Neural cell (in vitro differentiated cells): ENCODE measurements at regions not wholly inside any gene's neighbourhood (a gene's known extent, or its start where the extent isn't known, plus 50 kb on each side); places are given as distances from the start of the nearest gene placed in this dataset.

Experiments used
- H2AFZ ChIP-seq: fragments of 200-600, 300-800 bp; sonication (generic), shearing (Covaris generic); 2 replicates; pipeline ENCODE4 v1.6.0; 2014; ENCODE audit warnings: low read depth, mild to moderate bottlenecking, antibody characterized with exemption, low read length, moderate library complexity
- H3F3A ChIP-seq: fragments of 200-600 bp; shearing (Covaris generic); 2 replicates; pipeline ENCODE4 v1.6.1; 2016; ENCODE audit warnings: mild to moderate bottlenecking, moderate library complexity, mixed read lengths, antibody characterized with exemption, low read length; ENCODE audit not compliant: insufficient read depth, poor library complexity, severe bottlenecking
- H3K27ac ChIP-seq: fragments of 200-600, 300-800 bp; sonication (generic), shearing (Covaris generic); 2 replicates; pipeline ENCODE4 v1.5.1; 2014; ENCODE audit warnings: mild to moderate bottlenecking, low read length, moderate library complexity
- H3K27me3 ChIP-seq: fragments of 300-800, 200-600 bp; sonication (generic), shearing (Covaris generic); 2 replicates; pipeline ENCODE4 v1.6.0; 2014; ENCODE audit warnings: mild to moderate bottlenecking, low read depth, low read length, moderate library complexity; ENCODE audit not compliant: insufficient read depth
- H3K36me3 ChIP-seq: fragments of 300-800, 200-600 bp; sonication (generic), shearing (Covaris generic); 2 replicates; pipeline ENCODE4 v1.5.1; 2014; ENCODE audit warnings: mild to moderate bottlenecking, antibody characterized with exemption, low read length, moderate library complexity; ENCODE audit not compliant: insufficient read depth
- H3K4me2 ChIP-seq: fragments of 300-800, 200-600 bp; sonication (generic), shearing (Covaris generic); 2 replicates; pipeline ENCODE4 v1.6.0; 2014; ENCODE audit warnings: mild to moderate bottlenecking, low read length
- H3K4me3 ChIP-seq: fragments of 300-800, 200-600 bp; sonication (generic), shearing (Covaris generic); 2 replicates; pipeline ENCODE4 v1.5.1; 2014; ENCODE audit warnings: mild to moderate bottlenecking, low read length, moderate library complexity
- H3K79me2 ChIP-seq: fragments of 200-600 bp; shearing (Covaris generic); replicated peaks from 2 replicates; pipeline ENCODE4 v1.6.0; 2014; ENCODE audit warnings: mild to moderate bottlenecking, low read length, moderate library complexity; ENCODE audit not compliant: insufficient read depth
- H3K9ac ChIP-seq: fragments of 300-800, 200-600 bp; sonication (generic), shearing (Covaris generic); 2 replicates; pipeline ENCODE4 v1.6.1; 2016; ENCODE audit warnings: mild to moderate bottlenecking, low read length, mixed read lengths
- H3K9me2 ChIP-seq: fragments of 200-600 bp; shearing (Covaris generic); 2 replicates; pipeline ENCODE4 v1.6.1; 2016; ENCODE audit warnings: mild to moderate bottlenecking, low read length, mixed read lengths; ENCODE audit not compliant: insufficient read depth
- H3K9me3 ChIP-seq: fragments of 200-600, 300-800 bp; sonication (generic), shearing (Covaris generic); 2 replicates; pipeline ENCODE4 v1.6.1; 2016; ENCODE audit warnings: mild to moderate bottlenecking, mixed run types, low read length, moderate library complexity, mixed read lengths
- H4K20me1 ChIP-seq: fragments of 200-600 bp; shearing (Covaris generic); 2 replicates; pipeline ENCODE4 v1.6.1; 2016; ENCODE audit warnings: mild to moderate bottlenecking, mixed run types; ENCODE audit not compliant: insufficient read depth
- EP300 ChIP-seq: fragments of 450-650 bp; conservative IDR thresholded peaks from 2 replicates; pipeline ENCODE4 v1.6.1; 2014; ENCODE audit warnings: antibody characterized with exemption, mild to moderate bottlenecking, moderate library complexity; ENCODE audit not compliant: poor library complexity, severe bottlenecking
- EZH2 ChIP-seq: fragments of 200-600, 300-800 bp; shearing (Covaris generic), sonication (generic); IDR thresholded peaks from 2 replicates; pipeline ENCODE4 v1.6.1; 2014; ENCODE audit warnings: antibody characterized with exemption, low read length, borderline replicate concordance, mild to moderate bottlenecking; ENCODE audit not compliant: insufficient read depth, poor library complexity, severe bottlenecking
- MXI1 ChIP-seq: fragments of 450-650 bp; conservative IDR thresholded peaks from 2 replicates; pipeline ENCODE4 v1.6.1; 2014; ENCODE audit warnings: antibody characterized with exemption, mild to moderate bottlenecking; ENCODE audit not compliant: poor library complexity, severe bottlenecking
- POLR2AphosphoS5 ChIP-seq: IDR thresholded peaks from 2 replicates; pipeline ENCODE4 v1.6.1; 2012
- RAD21 ChIP-seq: fragments of 450-650 bp; conservative IDR thresholded peaks from 2 replicates; pipeline ENCODE4 v1.6.1; 2014; ENCODE audit warnings: antibody characterized with exemption, mild to moderate bottlenecking, moderate library complexity
- TAF1 ChIP-seq: IDR thresholded peaks from 2 replicates; pipeline ENCODE4 v1.6.1; 2012; ENCODE audit warnings: low read depth
- TF ChIP-seq, protein P1 (sequence below): IDR thresholded peaks from 2 replicates; pipeline ENCODE4 v1.6.1; 2012; ENCODE audit warnings: borderline replicate concordance

DNA sequence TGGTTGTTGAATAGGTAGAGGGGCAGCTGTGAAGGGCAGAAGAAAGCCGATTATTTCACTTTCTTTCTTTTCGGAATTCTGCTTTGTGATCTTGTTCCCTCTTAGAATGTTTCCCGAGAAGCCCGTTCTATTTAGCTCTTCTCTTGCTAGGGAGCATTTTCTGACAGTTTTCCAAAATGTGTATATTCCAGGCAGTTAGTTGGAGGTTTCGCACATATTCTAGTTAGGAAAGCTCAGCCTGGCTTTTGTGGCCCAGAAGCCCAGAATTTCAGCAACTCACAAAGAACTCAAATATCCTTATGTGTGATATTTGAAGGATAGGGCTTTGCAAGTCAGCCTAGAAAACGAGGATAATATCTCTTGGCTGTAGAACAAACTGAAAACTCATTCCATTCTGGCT, 461.0 kb upstream of the C9orf72 start:
- Histone ChIP-seq H3K9me2 (no peaks in the 10 kb centered on the region), H4K20me1 (no peaks in the 10 kb centered on the region), H3K27me3 (no peaks in the 10 kb centered on the region), H2AFZ (no peak overlapping the region), H3K27ac (no peak overlapping the region), H3F3A (no peaks in the 10 kb centered on the region), H3K4me2 (no peak overlapping the region), H3K36me3 (no peaks in the 10 kb centered on the region), H3K9ac (no peak overlapping the region), H3K9me3 (no peaks in the 10 kb centered on the region), H3K79me2 (no peaks in the 10 kb centered on the region), H3K4me3 (no peak overlapping the region)
- no peak for TF ChIP-seq EZH2
- TF ChIP-seq, protein P1, sequence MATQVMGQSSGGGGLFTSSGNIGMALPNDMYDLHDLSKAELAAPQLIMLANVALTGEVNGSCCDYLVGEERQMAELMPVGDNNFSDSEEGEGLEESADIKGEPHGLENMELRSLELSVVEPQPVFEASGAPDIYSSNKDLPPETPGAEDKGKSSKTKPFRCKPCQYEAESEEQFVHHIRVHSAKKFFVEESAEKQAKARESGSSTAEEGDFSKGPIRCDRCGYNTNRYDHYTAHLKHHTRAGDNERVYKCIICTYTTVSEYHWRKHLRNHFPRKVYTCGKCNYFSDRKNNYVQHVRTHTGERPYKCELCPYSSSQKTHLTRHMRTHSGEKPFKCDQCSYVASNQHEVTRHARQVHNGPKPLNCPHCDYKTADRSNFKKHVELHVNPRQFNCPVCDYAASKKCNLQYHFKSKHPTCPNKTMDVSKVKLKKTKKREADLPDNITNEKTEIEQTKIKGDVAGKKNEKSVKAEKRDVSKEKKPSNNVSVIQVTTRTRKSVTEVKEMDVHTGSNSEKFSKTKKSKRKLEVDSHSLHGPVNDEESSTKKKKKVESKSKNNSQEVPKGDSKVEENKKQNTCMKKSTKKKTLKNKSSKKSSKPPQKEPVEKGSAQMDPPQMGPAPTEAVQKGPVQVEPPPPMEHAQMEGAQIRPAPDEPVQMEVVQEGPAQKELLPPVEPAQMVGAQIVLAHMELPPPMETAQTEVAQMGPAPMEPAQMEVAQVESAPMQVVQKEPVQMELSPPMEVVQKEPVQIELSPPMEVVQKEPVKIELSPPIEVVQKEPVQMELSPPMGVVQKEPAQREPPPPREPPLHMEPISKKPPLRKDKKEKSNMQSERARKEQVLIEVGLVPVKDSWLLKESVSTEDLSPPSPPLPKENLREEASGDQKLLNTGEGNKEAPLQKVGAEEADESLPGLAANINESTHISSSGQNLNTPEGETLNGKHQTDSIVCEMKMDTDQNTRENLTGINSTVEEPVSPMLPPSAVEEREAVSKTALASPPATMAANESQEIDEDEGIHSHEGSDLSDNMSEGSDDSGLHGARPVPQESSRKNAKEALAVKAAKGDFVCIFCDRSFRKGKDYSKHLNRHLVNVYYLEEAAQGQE, result no peak

DNA sequence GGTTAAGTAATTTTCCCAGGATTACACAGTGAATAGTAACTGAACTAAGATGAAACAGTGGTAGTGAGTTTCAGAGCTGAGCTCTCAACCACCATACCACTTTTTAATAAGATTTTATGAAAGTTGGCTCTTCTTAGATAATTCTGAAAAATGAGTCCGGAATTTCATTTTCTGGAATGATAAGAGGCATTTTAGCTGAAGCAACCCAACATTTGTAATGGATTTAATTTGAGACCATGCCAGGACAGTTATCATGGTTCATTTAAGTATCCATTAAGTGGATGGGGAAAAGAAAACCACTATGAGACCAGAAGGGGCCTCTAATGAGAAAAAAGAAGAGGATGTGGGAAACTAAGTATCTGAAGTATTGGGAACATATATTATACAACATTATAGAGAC, 464.7 kb upstream of the C9orf72 start:
- no peak overlapping the region for H3K4me3 ChIP-seq
- H3K9me3 ChIP-seq, result no peaks in the 10 kb centered on the region
- H3K4me2 ChIP-seq, result no peak overlapping the region
- no peaks in the 10 kb centered on the region for H4K20me1 ChIP-seq
- TF ChIP-seq, protein P1, result no peak
- TF ChIP-seq MXI1 (no peak), RAD21 (no peak), TAF1 (no peak), POLR2AphosphoS5 (no peak), EP300 (no peak)
- H2AFZ ChIP-seq, result no peak overlapping the region
- H3K36me3 ChIP-seq, result no peaks in the 10 kb centered on the region
- no peak overlapping the region for H3K9ac ChIP-seq
- H3K27me3 ChIP-seq, result no peaks in the 10 kb centered on the region
- H3K9me2 ChIP-seq, result no peaks in the 10 kb centered on the region
- no peaks in the 10 kb centered on the region for H3F3A ChIP-seq
- H3K27ac ChIP-seq, result no peak overlapping the region
- H3K79me2 ChIP-seq, result no peaks in the 10 kb centered on the region

DNA sequence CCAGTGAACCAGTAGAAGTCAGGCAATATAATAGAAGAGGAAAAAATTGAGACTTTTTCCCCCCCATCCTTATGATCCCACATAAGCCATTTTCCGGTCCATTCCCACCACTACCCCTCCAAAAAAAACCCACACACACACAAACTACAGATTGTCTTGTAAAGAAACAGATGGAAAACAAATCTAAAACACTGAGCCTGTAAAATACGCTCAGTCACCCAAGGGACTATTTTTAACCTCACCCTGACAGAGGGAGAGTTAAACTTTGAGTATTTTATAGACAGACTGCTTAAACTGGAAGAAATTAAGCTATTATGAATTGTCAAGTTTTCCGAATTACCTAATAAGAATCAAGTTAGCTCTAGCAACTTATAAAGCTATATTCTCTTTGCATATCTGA, 471.8 kb upstream of the C9orf72 start:
- no peak overlapping the region for H2AFZ ChIP-seq
- H3K4me3 ChIP-seq, result no peak overlapping the region
- H3K9me3 ChIP-seq, result no peaks in the 10 kb centered on the region
- H3K27ac ChIP-seq, result no peak overlapping the region
- TF ChIP-seq EZH2 (no peak), TAF1 (no peak), POLR2AphosphoS5 (no peak), RAD21 (no peak), EP300 (no peak)
- no peak overlapping the region for H3K9ac ChIP-seq
- H3K79me2 ChIP-seq, result no peaks in the 10 kb centered on the region
- H3K4me2 ChIP-seq, result no peak overlapping the region
- no peaks in the 10 kb centered on the region for H3F3A ChIP-seq
- no peaks in the 10 kb centered on the region for H4K20me1 ChIP-seq
- no peaks in the 10 kb centered on the region for H3K9me2 ChIP-seq
- H3K36me3 ChIP-seq, result no peaks in the 10 kb centered on the region
- no peaks in the 10 kb centered on the region for H3K27me3 ChIP-seq
